B cell (primary cell): ENCODE measurements at regions not wholly inside any gene's neighbourhood (a gene's known extent, or its start where the extent isn't known, plus 50 kb on each side); places are given as distances from the start of the nearest gene placed in this dataset.
"Not testable (repeated sequence)": the region's sequence is repeated elsewhere in the genome, so short reads cannot be mapped to it uniquely, and the experiment has no call there.

Experiments used
- ATAC-seq: fragments of 200-7000 bp; cut with Tn5 transposase; one replicate; pipeline ENCODE4 v1.10.0; 2021; ENCODE audit warnings: low read depth, mild to moderate bottlenecking, moderate number of reproducible peaks, moderate library complexity
- CTCF ChIA-PET: fragments of 350-600 bp; sonication (Branson Sonifier 250); formaldehyde crosslinking; loops from one replicate; lab custom pipeline; 2021; ENCODE audit warnings: antibody characterized with exemption, inconsistent platforms; lab: Charles Lee
- POLR2A ChIA-PET: fragments of 350-600 bp; sonication (Branson Sonifier 250); formaldehyde crosslinking; loops from one replicate; lab custom pipeline; 2021; ENCODE audit warnings: antibody characterized with exemption; lab: Charles Lee
- DNase-seq: peaks from one replicate; pipeline ENCODE4 v3.0.0; 2013
- H2AFZ ChIP-seq: 2 replicates; pipeline ENCODE4 v1.6.1; 2012; ENCODE audit warnings: mild to moderate bottlenecking, low read depth, low read length; ENCODE audit not compliant: insufficient read depth, poor library complexity, severe bottlenecking
- H3K27ac ChIP-seq, 2 donors: 1 replicate in 1 of 2; 2 replicates in 1 of 2; pipeline ENCODE4 v1.5.1; 2012 to 2013; ENCODE audit warnings: low read length in 2 of 2, mild to moderate bottlenecking in 2 of 2, moderate library complexity in 1 of 2
- H3K27me3 ChIP-seq, 4 experiments: fragments of 200-600 bp in 1 of 4; sonication (generic) in 1 of 4; replicated peaks in 1 of 4; 1 replicate in 2 of 4; 2 replicates in 2 of 4; pipeline versions ENCODE4 v1.6.1 to v1.7.0; 2013 to 2016; ENCODE audit warnings: low read length in 3 of 4, mild to moderate bottlenecking in 2 of 4, mixed read lengths in 1 of 4, moderate library complexity in 1 of 4; ENCODE audit not compliant: insufficient read depth in 4 of 4, control insufficient read depth in 3 of 4; ENCODE audit errors: control extremely low read depth in 1 of 4
- H3K36me3 ChIP-seq, 2 experiments: replicated peaks in 1 of 2; 1 replicate in 1 of 2; 2 replicates in 1 of 2; pipeline versions ENCODE4 v1.6.1 to v1.7.1; 2013; ENCODE audit warnings: low read length in 1 of 2; ENCODE audit not compliant: insufficient read depth in 2 of 2, control insufficient read depth in 1 of 2; ENCODE audit errors: control extremely low read depth in 1 of 2, extremely low read depth in 1 of 2
- H3K4me1 ChIP-seq, 2 donors: fragments of 200-600 bp in 1 of 2; sonication (generic) in 1 of 2; 1 replicate in 1 of 2; 2 replicates in 1 of 2; pipeline versions ENCODE4 v1.5.1 to v1.6.1; 2013 to 2017; ENCODE audit warnings: low read length in 2 of 2; ENCODE audit not compliant: control insufficient read depth in 2 of 2, insufficient read depth in 2 of 2
- H3K4me2 ChIP-seq: replicated peaks from 2 replicates; pipeline ENCODE3; 2012; ENCODE audit warnings: mild to moderate bottlenecking, low read depth, low read length; ENCODE audit not compliant: poor library complexity, severe bottlenecking
- H3K4me3 ChIP-seq, 5 experiments: fragments of 200-600 bp in 1 of 5; sonication (generic) in 1 of 5; 1 replicate in 3 of 5; 2 replicates in 2 of 5; pipeline versions ENCODE4 v1.5.1 to v1.7.0; 2011 to 2016; ENCODE audit warnings: low read length in 4 of 5, mild to moderate bottlenecking in 4 of 5, low read depth in 2 of 5, control low read depth in 1 of 5, moderate library complexity in 1 of 5; ENCODE audit not compliant: insufficient read depth in 1 of 5; ENCODE audit errors: control extremely low read depth in 1 of 5, extremely low read depth in 1 of 5
- H3K79me2 ChIP-seq: fragments of 200-600 bp; sonication (generic); one replicate; pipeline ENCODE4 v1.6.0; 2016; ENCODE audit warnings: low read length; ENCODE audit not compliant: control insufficient read depth, insufficient read depth
- H3K9ac ChIP-seq: fragments of 200-600 bp; sonication (generic); 2 replicates; pipeline ENCODE4 v1.6.1; 2017; ENCODE audit warnings: mild to moderate bottlenecking, low read length, moderate library complexity
- H3K9me3 ChIP-seq, 3 donors: one replicate each; pipeline versions ENCODE4 v1.6.1 to v1.7.1; 2013; ENCODE audit warnings: low read length in 2 of 3; ENCODE audit not compliant: control insufficient read depth in 2 of 3, insufficient read depth in 1 of 3; ENCODE audit errors: control extremely low read depth in 1 of 3
- H4K20me1 ChIP-seq: 2 replicates; pipeline ENCODE4 v1.6.0; 2012; ENCODE audit warnings: mild to moderate bottlenecking, low read length; ENCODE audit not compliant: insufficient read depth, control insufficient read depth, poor library complexity, severe bottlenecking
- H3K27ac Mint-ChIP-seq: one replicate; pipeline ENCODE4 v1.8.0; 2021; ENCODE audit warnings: mixed read lengths
- H3K27me3 Mint-ChIP-seq: one replicate; pipeline ENCODE4 v1.8.0; 2021; ENCODE audit warnings: mixed read lengths
- H3K4me1 Mint-ChIP-seq: one replicate; pipeline ENCODE4 v1.8.0; 2021; ENCODE audit warnings: mixed read lengths
- H3K4me3 Mint-ChIP-seq: one replicate; pipeline ENCODE4 v1.8.0; 2021; ENCODE audit warnings: mixed read lengths
- H3K9me3 Mint-ChIP-seq: one replicate; pipeline ENCODE4 v1.8.0; 2022; ENCODE audit warnings: mixed read lengths; ENCODE audit not compliant: insufficient read depth
- CTCF ChIP-seq: fragments of 200-600 bp; IDR thresholded peaks from one replicate; pipeline ENCODE4 v1.8.0; 2022; ENCODE audit warnings: antibody characterized with exemption, mild to moderate bottlenecking
- EZH2 ChIP-seq: IDR thresholded peaks from 2 replicates; pipeline ENCODE4 v1.6.1; 2012; ENCODE audit warnings: borderline replicate concordance, low read depth, mild to moderate bottlenecking, moderate library complexity, low read length; ENCODE audit not compliant: insufficient read depth, poor library complexity, severe bottlenecking
- WGBS: methylation state at CpG from one replicate; pipeline ENCODE4 v1.1.5; 2013; ENCODE audit warnings: missing lambda C conversion rate; ENCODE audit not compliant: insufficient coverage; 5-methylcytosine and 5-hydroxymethylcytosine counted together
- intact Hi-C: fragments of 100-400 bp; cut with micrococcal nuclease; formaldehyde crosslinking; loops from one replicate; pipeline ENCODE4 v1.10.0; 2022

DNA sequence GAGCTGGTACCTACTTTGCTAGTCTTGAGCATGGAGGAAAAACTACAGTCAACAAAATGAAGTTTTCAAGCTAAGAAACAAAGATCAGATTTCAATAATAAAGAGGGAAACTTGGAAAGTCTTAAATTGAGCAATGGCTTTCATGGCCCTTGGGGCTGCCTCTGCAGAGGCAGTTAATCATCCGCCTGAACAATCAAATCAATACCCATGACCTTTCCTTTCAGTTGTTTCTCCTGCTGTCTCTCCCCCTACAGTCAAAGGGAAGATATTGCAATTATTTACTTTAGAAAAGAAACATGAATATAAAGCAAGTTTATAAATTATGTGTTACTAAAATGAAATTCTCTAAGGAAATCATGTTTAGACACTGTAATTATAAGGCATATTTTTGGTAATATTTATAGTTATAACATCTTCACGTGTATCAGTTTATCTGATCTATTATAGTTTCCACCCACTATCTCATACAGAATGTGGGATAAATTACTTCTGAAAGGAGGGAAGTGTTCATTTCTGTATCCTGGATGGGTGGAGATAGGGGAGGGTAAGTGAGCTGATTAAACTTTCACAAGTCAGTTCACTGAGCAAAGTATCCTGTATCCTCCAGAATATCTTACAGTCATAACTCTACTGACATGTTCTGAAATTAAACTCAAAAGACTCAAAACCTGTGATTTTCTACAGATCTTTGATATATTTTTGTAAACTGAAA lies 72.4 kb upstream of the TSC22D1 start:
- Mint-ChIP-seq H3K27me3 (peaks cover 22% of the 10 kb centered on the region), H3K4me3 (no peak overlapping the region), H3K27ac (no peak overlapping the region), H3K9me3 (no peaks in the 10 kb centered on the region), H3K4me1 (no peaks in the 10 kb centered on the region)
- H3K9me3 ChIP-seq: no peaks in the 10 kb centered on the region
- DNase-seq (no peak), ATAC-seq (no peak)
- no peaks in the 10 kb centered on the region for H3K79me2 ChIP-seq
- no peak overlapping the region for H3K4me3 ChIP-seq
- CTCF ChIA-PET: interaction anchor here (1.1 to 3.9 kb wide), 2 partner anchors 165 to 167 kb away, joined by 3 to 25 read pairs; no protein-coding TSS in a partner anchor
- no peak overlapping the region for H3K9ac ChIP-seq
- no peak overlapping the region for H3K4me2 ChIP-seq
- intact Hi-C loops: loop anchor here (1.0 kb wide), 1 partner anchor 165 kb away; no protein-coding TSS in a partner anchor
- no CpG with 5 or more reads among the region's 2 CpGs for WGBS
- H3K27me3 ChIP-seq: peaks cover 0 to 6% (median 0%) of the 10 kb centered on the region in 4 experiments
- no peaks in the 10 kb centered on the region for H3K36me3 ChIP-seq
- no peaks in the 10 kb centered on the region for H4K20me1 ChIP-seq
- H2AFZ ChIP-seq: no peak overlapping the region
- H3K4me1 ChIP-seq: no peaks in the 10 kb centered on the region
- TF ChIP-seq CTCF (peak; percentile 53), EZH2 (no peak)
- no peak overlapping the region for H3K27ac ChIP-seq
- POLR2A ChIA-PET: interaction anchor here (0.6 kb wide), 1 partner anchor 92 kb away, joined by 5 read pairs; no protein-coding TSS in a partner anchor

- H3K4me3 Mint-ChIP-seq, H3K27ac Mint-ChIP-seq, H3K9me3 ChIP-seq, DNase-seq, POLR2A ChIA-PET, H3K4me2 ChIP-seq, H3K9ac ChIP-seq, H4K20me1 ChIP-seq, H3K79me2 ChIP-seq, H3K27ac ChIP-seq, H3K4me3 ChIP-seq, H3K27me3 ChIP-seq, H3K4me1 ChIP-seq, H3K4me1 Mint-ChIP-seq, H3K9me3 Mint-ChIP-seq, intact Hi-C loops, H2AFZ ChIP-seq, H3K36me3 ChIP-seq, ATAC-seq: not testable (repeated sequence)
- WGBS: no CpG with 5 or more reads among the region's 1 CpG
- CTCF ChIA-PET: interaction anchor here (1.1 to 3.9 kb wide), 3 partner anchors 8 to 166 kb away, joined by 3 to 25 read pairs (median 3); no protein-coding TSS in a partner anchor
- H3K27me3 Mint-ChIP-seq: peaks cover 26% of the 10 kb centered on the region
Measured at GRCh38 chr13:44647560-44647959, 71.4 kb upstream of the TSC22D1 start.
